Left ventricle myocardium inferior (tissue), 1 donor: ENCODE measurements at regions not wholly inside any gene's neighbourhood (a gene's known extent, or its start where the extent isn't known, plus 50 kb on each side); places are given as distances from the start of the nearest gene placed in this dataset.

ENCODE experiments used
- DNase-seq: peaks from one replicate; pipeline ENCODE4 v3.0.0-alpha.2; 2020
- H3K27ac ChIP-seq: fragments of 200-600 bp; replicated peaks from 2 replicates; pipeline ENCODE4 v1.8.0; 2021
- H3K27me3 ChIP-seq: fragments of 200-600 bp; 2 replicates; pipeline ENCODE4 v1.8.0; 2021; ENCODE audit warnings: low read depth
- H3K36me3 ChIP-seq: fragments of 200-600 bp; 2 replicates; pipeline ENCODE4 v1.8.0; 2021
- H3K4me1 ChIP-seq: fragments of 200-600 bp; 2 replicates; pipeline ENCODE4 v1.8.0; 2021
- H3K4me3 ChIP-seq: fragments of 200-600 bp; 2 replicates; pipeline ENCODE4 v1.8.0; 2021; ENCODE audit warnings: mild to moderate bottlenecking, moderate library complexity
- H3K9me3 ChIP-seq: fragments of 200-600 bp; replicated peaks from 2 replicates; pipeline ENCODE4 v1.8.0; 2021
- CTCF ChIP-seq: fragments of 200-600 bp; IDR thresholded peaks from 2 replicates; pipeline ENCODE4 v1.8.0; 2021; ENCODE audit warnings: antibody characterized with exemption, mild to moderate bottlenecking, borderline replicate concordance
- intact Hi-C: fragments of 100-400 bp; cut with micrococcal nuclease; formaldehyde crosslinking; loops from one replicate; pipeline ENCODE4 v1.11.0; 2022
- donor health status: DM: no; HTN: yes; CAD: no; lungs with severe emphysema.

DNA sequence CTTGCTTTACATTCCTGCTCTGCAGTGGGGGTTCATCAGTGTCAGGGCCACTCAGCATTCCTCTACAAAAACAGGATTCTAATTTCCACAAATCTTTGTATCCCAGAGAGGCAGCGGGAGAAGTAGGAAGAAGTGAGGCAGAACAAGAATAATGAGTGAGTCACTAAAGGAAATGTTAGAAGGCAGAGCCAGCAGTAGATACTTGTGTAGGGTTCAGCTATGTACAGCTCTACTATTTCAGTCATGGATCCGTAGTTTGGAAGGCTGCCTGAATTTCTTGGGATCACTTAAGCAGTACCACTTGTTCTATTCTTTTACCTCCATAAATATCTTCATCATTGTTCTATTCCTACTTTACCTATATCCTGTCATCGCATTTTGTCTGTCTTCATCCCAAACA lies 246.3 kb upstream of the TLE4 start:
- no peak for TF ChIP-seq CTCF
- Histone ChIP-seq H3K27me3 (no peaks in the 10 kb centered on the region), H3K9me3 (peaks cover 7% of the 10 kb centered on the region), H3K36me3 (no peaks in the 10 kb centered on the region), H3K27ac (no peak overlapping the region), H3K4me1 (no peaks in the 10 kb centered on the region), H3K4me3 (no peak overlapping the region)
- intact Hi-C loops: no loop called here
- DNase-seq: no peak

DNA sequence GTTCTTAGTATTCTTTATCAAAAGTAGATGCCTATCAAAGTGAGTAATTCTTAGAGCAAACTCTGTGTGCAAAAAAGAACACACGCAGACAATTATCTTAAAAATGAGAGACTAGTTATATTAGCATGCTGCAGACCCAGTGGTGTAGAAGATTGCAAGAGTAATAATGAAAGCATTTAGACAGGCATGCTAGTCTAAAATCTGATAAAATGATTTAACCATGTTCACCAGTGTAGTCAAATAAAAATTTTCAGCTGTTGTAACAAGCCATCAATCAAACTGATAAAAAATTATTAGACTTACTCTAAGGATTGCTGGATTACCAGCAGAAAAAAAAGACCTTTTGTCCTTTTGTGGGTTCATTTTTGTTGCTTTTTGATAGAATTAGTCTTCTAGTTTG lies 241.9 kb upstream of the TLE4 start:
- H3K9me3 ChIP-seq: peaks cover 5% of the 10 kb centered on the region
- no peaks in the 10 kb centered on the region for H3K27me3 ChIP-seq
- H3K36me3 ChIP-seq: no peaks in the 10 kb centered on the region
- no peaks in the 10 kb centered on the region for H3K4me1 ChIP-seq
- H3K27ac ChIP-seq: no peak overlapping the region
- no peak overlapping the region for H3K4me3 ChIP-seq
- intact Hi-C loops: no loop called here
- no peak for TF ChIP-seq CTCF
- no peak for DNase-seq

DNA sequence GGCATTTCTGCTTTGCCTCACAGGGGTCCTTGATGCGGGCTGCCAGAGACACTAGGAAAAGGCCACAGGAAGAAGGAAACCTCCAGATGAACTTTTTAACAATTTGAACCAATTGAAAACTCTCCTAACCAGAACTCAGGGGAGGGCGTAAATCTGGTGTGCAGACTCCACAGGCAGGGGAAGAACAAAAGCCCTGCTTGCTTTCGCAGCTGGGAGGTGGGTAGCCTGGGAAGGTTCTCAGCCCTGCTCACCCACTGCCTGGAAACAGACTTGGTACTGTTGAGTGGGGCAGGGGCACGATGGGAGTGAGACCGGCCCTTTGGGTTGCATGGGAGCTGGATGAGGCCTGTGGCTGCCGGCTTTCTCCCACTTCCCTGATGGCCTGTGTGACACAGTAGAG lies 237.8 kb upstream of the TLE4 start:
- no peaks in the 10 kb centered on the region for H3K4me1 ChIP-seq
- intact Hi-C loops: no loop called here
- H3K4me3 ChIP-seq: no peak overlapping the region
- TF ChIP-seq CTCF: no peak
- H3K27ac ChIP-seq: no peak overlapping the region
- no peaks in the 10 kb centered on the region for H3K36me3 ChIP-seq
- H3K27me3 ChIP-seq: no peaks in the 10 kb centered on the region
- no peak for DNase-seq
- H3K9me3 ChIP-seq: peaks cover 38% of the 10 kb centered on the region

GRCh38 chr9:79334711-79335110 lies 237.1 kb upstream of the TLE4 start:
- H3K27ac ChIP-seq: no peak overlapping the region
- no peaks in the 10 kb centered on the region for H3K27me3 ChIP-seq
- intact Hi-C loops: no loop called here
- H3K4me1 ChIP-seq: no peaks in the 10 kb centered on the region
- TF ChIP-seq CTCF: no peak
- H3K9me3 ChIP-seq: peaks cover 38% of the 10 kb centered on the region
- H3K36me3 ChIP-seq: no peaks in the 10 kb centered on the region
- no peak for DNase-seq
- H3K4me3 ChIP-seq: no peak overlapping the region

DNA sequence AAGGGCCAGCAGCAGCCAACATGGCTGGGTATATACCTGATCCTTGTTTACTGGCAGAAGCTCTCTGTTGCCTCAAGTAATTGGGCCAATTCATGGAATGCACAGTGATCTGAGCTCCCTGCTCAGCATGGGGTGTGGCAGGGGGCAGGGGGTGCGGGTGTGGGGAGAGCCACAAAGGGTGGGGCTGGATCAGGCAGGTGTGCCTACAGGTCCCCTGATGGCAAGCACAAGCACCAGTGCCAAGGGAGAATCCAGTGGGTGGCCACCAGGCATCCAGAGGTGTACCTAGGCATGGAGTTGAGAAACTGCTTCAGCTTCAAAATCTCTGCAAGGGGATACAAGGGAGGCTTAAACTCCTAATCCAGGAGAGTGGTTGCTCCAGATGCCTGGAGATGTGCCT lies 235.8 kb upstream of the TLE4 start:
- no peak overlapping the region for H3K4me3 ChIP-seq
- peaks cover 38% of the 10 kb centered on the region for H3K9me3 ChIP-seq
- H3K27me3 ChIP-seq: no peaks in the 10 kb centered on the region
- H3K36me3 ChIP-seq: no peaks in the 10 kb centered on the region
- H3K4me1 ChIP-seq: no peaks in the 10 kb centered on the region
- intact Hi-C loops: no loop called here
- no peak overlapping the region for H3K27ac ChIP-seq
- no peak for DNase-seq
- no peak for TF ChIP-seq CTCF

- H3K4me1 ChIP-seq: no peaks in the 10 kb centered on the region
- H3K27me3 ChIP-seq: no peaks in the 10 kb centered on the region
- H3K9me3 ChIP-seq: peaks cover 17% of the 10 kb centered on the region
- no peaks in the 10 kb centered on the region for H3K36me3 ChIP-seq
- intact Hi-C loops: no loop called here
- no peak for DNase-seq
- TF ChIP-seq CTCF: no peak
- H3K4me3 ChIP-seq: no peak overlapping the region
- H3K27ac ChIP-seq: no peak overlapping the region
Measured at GRCh38 chr9:79341561-79341960, 230.2 kb upstream of the TLE4 start.
